Body of pancreas (tissue), 4 donors: ENCODE measurements at regions not wholly inside any gene's neighbourhood (a gene's known extent, or its start where the extent isn't known, plus 50 kb on each side); places are given as distances from the start of the nearest gene placed in this dataset.

Experiments used
- ATAC-seq: fragments of 150-250 bp; one replicate; pipeline ENCODE4 v1.9.1; 2016
- DNase-seq, 4 donors: peaks; one replicate each; pipeline ENCODE4 v3.0.0-alpha.2; 2019
- H3K27ac ChIP-seq, 4 donors: fragments of 200-600 bp; sonication (generic); 1 replicate in 3 of 4; 2 replicates in 1 of 4; pipeline versions ENCODE4 v1.5.1 to v1.6.1; 2016 to 2019; ENCODE audit warnings: mild to moderate bottlenecking in 1 of 4, mixed read lengths in 1 of 4, moderate library complexity in 1 of 4
- H3K27me3 ChIP-seq, 2 donors: fragments of 200-600 bp; sonication (generic); one replicate each; pipeline ENCODE4 v1.6.0; 2016; ENCODE audit warnings: mild to moderate bottlenecking in 1 of 2
- H3K36me3 ChIP-seq, 2 donors: fragments of 200-600 bp; sonication (generic); replicated peaks in 1 of 2; 2 replicates each; pipeline ENCODE4 v1.5.1; 2016; ENCODE audit warnings: low read depth in 2 of 2; ENCODE audit not compliant: insufficient read depth in 1 of 2
- H3K4me1 ChIP-seq: fragments of 200-600 bp; sonication (generic); one replicate; pipeline ENCODE4 v1.6.0; 2016
- H3K4me3 ChIP-seq, 2 donors: fragments of 200-600 bp; sonication (generic); 1 replicate in 1 of 2; 2 replicates in 1 of 2; pipeline ENCODE4 v1.5.1; 2016 to 2019
- H3K9me3 ChIP-seq, 3 donors: fragments of 200-600 bp; sonication (generic); 1 replicate in 2 of 3; 2 replicates in 1 of 3; pipeline ENCODE4 v1.5.1; 2016
- CTCF ChIP-seq, 7 experiments: fragments of 450-650 bp in 4 of 7; fragments of 200-600 bp in 3 of 7; sonication (generic) in 3 of 7; IDR thresholded peaks; one replicate each; pipeline ENCODE4 v1.5.1; 2016 to 2019; ENCODE audit warnings: antibody characterized with exemption in 7 of 7
- POLR2A ChIP-seq, 3 donors: fragments of 450-650 bp; IDR thresholded peaks; one replicate each; pipeline ENCODE4 v1.6.1; 2016; ENCODE audit warnings: antibody characterized with exemption in 3 of 3, mild to moderate bottlenecking in 2 of 3
- WGBS, 2 donors: methylation state at CpG; one replicate each; pipeline ENCODE4 v1.1.5; 2017; 5-methylcytosine and 5-hydroxymethylcytosine counted together
- intact Hi-C: fragments of 100-400 bp; cut with DNase I; formaldehyde crosslinking; loops from one replicate; pipeline ENCODE4 v1.15.1; 2023

- Histone ChIP-seq H3K36me3 (no peaks in the 10 kb centered on the region), H3K4me1 (no peaks in the 10 kb centered on the region), H3K27ac (no peak overlapping the region), H3K27me3 (no peaks in the 10 kb centered on the region), H3K4me3 (no peak overlapping the region), H3K9me3 (no peaks in the 10 kb centered on the region)
- TF ChIP-seq POLR2A (IDR thresholded peaks at IDR 0.05), result no peak
- TF ChIP-seq CTCF (IDR thresholded peaks at IDR 0.05), result no peak
- ATAC-seq (no peak), DNase-seq (no peak)
- intact Hi-C loops, result no loop called here
These were observed 1331.6 kb upstream of the SORCS1 start for GRCh38 chr10:108496106-108496505.

GRCh38 chr10:108490944-108491343, 1326.4 kb upstream of the SORCS1 start:
- Histone ChIP-seq H3K9me3 (no peaks in the 10 kb centered on the region), H3K27ac (peak overlapping the region in 1 of 4 donors; percentile 37), H3K36me3 (no peaks in the 10 kb centered on the region), H3K27me3 (no peaks in the 10 kb centered on the region), H3K4me3 (no peak overlapping the region), H3K4me1 (no peaks in the 10 kb centered on the region)
- TF ChIP-seq CTCF (IDR thresholded peaks at IDR 0.05), result no peak
- TF ChIP-seq POLR2A (IDR thresholded peaks at IDR 0.05), result no peak
- intact Hi-C loops, result no loop called here
- no peak for DNase-seq
- WGBS, 2 donors, result 3 to 8% methylated on average over 1 of the region's 1 CpG
- ATAC-seq, result peak; percentile 38

GRCh38 chr10:108471420-108471819, 1306.9 kb upstream of the SORCS1 start:
- no peak overlapping the region for H3K4me3 ChIP-seq
- intact Hi-C loops, result no loop called here
- peaks cover 6% of the 10 kb centered on the region for H3K4me1 ChIP-seq
- no peaks in the 10 kb centered on the region for H3K9me3 ChIP-seq
- no peak for TF ChIP-seq POLR2A (IDR thresholded peaks at IDR 0.05)
- no peak for TF ChIP-seq CTCF (IDR thresholded peaks at IDR 0.05)
- no peaks in the 10 kb centered on the region for H3K36me3 ChIP-seq
- DNase-seq (no peak), ATAC-seq (no peak)
- WGBS, 2 donors, result 94 to 100% methylated on average over 1 of the region's 1 CpG
- H3K27ac ChIP-seq, result no peak overlapping the region
- H3K27me3 ChIP-seq, result no peaks in the 10 kb centered on the region

GRCh38 chr10:108469940-108470339, 1305.4 kb upstream of the SORCS1 start:
- peaks cover 10% of the 10 kb centered on the region for H3K4me1 ChIP-seq
- ATAC-seq, result no peak
- peaks cover 0 to 3% of the 10 kb centered on the region in 2 donors for H3K27me3 ChIP-seq
- TF ChIP-seq CTCF (IDR thresholded peaks at IDR 0.05) (no peak), POLR2A (IDR thresholded peaks at IDR 0.05) (no peak)
- H3K27ac ChIP-seq, result no peak overlapping the region
- no peak overlapping the region for H3K4me3 ChIP-seq
- DNase-seq, result no peak
- H3K9me3 ChIP-seq, result no peaks in the 10 kb centered on the region
- intact Hi-C loops, result no loop called here
- no peaks in the 10 kb centered on the region for H3K36me3 ChIP-seq
- WGBS, 2 donors, result 39 to 51% methylated on average over 3 of the region's 3 CpGs

GRCh38 chr10:108465871-108466641, 1301.5 kb upstream of the SORCS1 start:
- intact Hi-C loops, result no loop called here
- 7 to 10% methylated on average over 27 to 45 of the region's 62 CpGs for WGBS, 2 donors
- Histone ChIP-seq H3K27ac (peak overlapping the region; percentile 2 to 75 (median 70)), H3K36me3 (no peaks in the 10 kb centered on the region), H3K4me3 (peak overlapping the region; percentile 29 to 45), H3K4me1 (peaks cover 10% of the 10 kb centered on the region), H3K9me3 (no peaks in the 10 kb centered on the region), H3K27me3 (peaks cover 0 to 3% of the 10 kb centered on the region in 2 donors)
- ATAC-seq (peak; percentile 82), DNase-seq (peak; percentile 44 to 64 (median 52))
- peak in 2 of 3 donors; percentile 26 to 32 for TF ChIP-seq POLR2A (IDR thresholded peaks at IDR 0.05)
- no peak for TF ChIP-seq CTCF (IDR thresholded peaks at IDR 0.05)
